ENCODE measurements at regions not wholly inside any gene's neighbourhood (a gene's known extent, or its start where the extent isn't known, plus 50 kb on each side); places are given as distances from the start of the nearest gene placed in this dataset.
"Not testable (repeated sequence)": the region's sequence is repeated elsewhere in the genome, so short reads cannot be mapped to it uniquely, and the experiment has no call there.

DNA sequence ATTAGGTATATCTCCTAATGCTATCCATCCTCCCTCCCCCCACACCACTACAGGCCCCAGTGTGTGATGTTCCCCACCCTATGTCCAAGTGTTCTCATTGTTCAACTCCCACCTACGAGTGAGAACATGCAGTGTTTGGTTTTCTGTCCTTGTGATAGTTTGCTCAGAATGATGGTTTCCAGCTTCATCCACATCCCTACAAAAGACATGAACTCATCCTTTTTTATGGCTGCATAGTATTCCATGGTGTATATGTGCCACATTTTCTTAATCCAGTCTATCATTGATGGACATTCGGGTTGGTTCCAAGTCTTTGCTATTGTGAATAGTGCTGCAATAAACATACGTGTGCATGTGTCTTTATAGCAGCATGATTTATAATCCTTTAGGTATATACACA lies 53.8 kb upstream of the HIVEP2 start:
- DNase-seq = not testable (repeated sequence)

DNA sequence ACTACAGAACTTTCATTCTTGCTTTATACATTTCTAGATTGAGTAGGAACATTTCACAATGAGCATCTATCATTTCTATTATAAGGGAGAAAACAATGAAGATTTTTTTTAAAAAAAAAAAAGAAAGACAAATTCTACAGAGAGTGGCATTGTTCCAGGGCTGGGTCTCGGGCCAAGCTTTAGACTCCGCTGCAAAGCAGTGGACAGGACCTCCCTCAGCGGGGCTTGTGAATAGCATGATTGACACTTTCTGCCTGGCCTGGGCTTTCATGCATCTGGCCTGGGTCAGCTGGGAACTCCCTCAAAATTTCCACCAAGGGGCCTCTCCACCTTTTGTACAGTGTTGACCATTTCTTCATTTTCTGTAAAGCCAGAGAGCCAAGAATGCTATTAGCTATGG lies 55.8 kb upstream of the HIVEP2 start:
- peak; percentile 68 for DNase-seq

DNA sequence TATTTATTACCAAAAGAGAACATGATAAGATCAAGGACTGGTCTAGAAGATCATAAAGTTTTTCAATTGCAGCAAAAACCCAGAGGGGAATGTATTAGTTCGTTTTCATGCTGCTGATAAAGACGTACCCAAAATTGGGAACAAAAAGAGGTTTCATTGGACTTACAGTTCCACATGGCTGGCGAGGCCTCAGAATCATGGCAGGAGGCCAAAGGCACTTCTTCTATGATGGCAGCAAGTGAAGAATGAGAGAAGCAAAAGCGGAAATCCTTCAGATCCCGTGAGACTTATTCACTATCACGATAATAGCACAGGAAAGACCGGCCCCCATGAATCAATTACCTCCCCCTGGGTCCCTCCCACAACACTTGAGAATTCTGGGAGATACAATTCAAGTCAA lies 57.7 kb upstream of the HIVEP2 start:
- no peak for DNase-seq

DNA sequence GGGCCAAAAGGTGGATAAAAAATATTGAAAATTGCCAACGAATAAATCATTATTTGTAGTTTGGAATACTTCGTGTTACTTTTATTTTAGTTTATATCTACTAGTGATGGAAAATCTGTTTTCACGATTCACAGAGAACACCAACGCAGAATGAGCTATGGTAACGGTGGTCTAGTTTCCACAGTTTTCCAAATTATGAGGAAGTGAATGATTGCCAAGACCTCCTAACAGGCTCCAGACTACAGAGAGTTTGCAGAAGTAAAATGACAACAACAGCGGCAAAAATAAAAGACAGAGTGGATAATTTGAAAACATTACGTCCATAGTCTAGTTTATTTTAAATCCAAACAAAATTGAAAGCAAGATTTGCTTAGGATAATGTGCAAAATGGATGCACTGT lies 57.0 kb upstream of the AIG1 start:
- no peak for DNase-seq

DNA sequence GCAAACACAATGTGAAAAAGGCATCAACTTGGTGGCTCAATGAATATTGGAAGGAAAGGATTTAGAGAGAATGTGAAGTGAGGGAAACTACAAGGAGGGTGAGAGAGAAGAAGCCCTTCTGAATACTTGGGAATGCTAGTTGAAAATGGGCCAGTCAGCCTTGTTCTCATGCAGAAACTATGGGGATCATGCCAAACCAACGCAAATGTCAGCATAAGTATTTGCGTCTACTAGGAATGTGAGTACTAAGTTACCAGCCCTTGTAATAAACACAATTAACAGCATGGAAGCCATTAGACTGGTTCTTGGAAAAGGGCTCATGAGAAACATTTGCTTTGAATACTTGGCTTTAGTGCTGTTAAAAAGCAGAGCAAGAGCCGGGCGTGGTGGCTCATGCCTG lies 54.9 kb upstream of the AIG1 start:
- DNase-seq = no peak

DNA sequence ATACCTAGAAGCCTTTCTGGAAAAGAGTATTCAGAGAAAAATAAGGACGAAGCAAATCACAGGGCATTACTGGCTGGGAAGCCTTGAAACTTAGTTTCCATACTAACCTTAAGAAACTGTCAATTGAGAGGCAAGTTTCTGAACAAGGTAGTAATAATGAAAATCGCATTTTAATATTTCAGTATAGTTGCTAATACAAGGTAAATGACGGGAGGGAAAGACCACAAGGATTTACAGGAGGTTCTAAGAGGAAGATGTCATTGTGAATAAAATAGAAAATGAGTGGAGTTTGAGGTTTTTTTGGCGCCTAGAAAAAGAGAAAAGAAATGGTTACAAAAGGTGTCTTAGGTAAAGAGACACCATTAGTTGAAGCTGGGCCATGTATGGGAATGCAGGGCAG lies 53.9 kb upstream of the AIG1 start:
- DNase-seq = no peak

DNA sequence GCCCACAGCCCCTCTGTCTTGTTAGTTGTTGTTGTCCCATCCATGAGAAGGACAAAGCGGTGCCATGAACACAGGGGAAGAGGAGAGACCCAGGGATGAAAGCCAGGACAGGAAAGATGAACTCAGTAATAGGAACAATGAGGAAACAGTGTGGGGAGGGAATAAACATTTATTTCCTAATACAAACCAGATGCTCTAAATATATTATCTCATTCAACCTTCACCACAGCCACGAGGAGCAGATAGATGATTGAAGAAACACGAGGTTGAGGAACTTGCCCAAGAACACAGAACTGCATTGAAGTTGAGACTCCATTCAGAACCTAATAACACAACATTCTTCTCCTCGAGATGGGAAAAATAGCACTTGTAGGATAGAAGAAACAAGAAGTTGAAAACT lies 53.0 kb upstream of the AIG1 start:
- DNase-seq = no peak

DNA sequence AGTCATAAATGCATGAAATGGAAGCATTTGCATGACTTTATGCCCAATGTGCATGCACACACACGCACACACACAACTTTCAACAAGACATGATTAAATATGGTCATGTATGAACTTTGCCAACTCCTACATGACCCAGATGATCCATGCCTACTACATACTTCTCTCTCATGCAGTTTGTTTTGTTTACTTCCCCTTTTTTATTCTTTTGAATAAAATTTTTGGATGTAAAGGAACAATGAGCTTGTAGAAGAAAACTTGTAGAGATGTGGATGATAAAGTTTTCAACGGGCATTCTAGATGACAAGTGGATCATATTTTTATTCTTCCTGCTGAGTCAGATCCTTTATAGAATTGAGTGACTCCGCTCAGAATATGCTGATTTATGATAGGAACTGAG lies 50.8 kb upstream of the AIG1 start:
- DNase-seq = no peak

Measured in muscle of arm (tissue), 1 donor.